ENCODE measurements at regions not wholly inside any gene's neighbourhood (a gene's known extent, or its start where the extent isn't known, plus 50 kb on each side); places are given as distances from the start of the nearest gene placed in this dataset.

DNA sequence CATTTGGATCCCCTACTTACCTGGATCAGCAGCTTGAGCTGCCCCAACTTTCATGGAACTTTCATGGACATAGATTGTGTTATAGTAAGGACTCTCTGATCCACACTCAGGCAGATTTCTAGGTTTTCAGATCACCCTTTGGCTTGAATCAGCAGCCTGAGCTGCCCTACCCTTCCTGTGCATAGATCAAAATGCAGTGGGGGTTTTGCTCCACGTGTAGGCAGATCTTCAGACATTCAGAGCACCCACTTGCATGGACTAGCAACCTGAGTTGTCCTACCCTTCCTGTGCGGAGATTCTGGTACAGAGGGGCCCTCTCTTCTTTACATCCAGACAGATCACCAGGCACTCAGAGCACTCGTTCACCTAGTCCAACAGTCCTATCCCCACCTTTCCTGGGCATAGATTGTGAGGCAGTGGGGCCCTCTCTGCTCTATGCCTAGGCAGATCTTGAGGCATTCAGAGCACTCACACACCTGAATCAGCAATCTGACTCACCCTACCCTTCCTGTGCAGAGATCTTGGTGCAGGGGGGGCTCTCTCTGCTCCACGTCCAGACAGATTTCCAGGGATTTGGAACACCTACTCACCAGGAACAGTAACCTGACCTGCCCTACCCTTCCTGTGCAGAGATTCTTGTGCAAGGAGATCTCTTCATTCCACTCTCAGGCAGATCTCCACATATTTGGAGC, 705.2 kb upstream of the NRSN1 start:
- TF ChIP-seq GATA2 (IDR thresholded peaks at IDR 0.05; ENCODE audit: low read depth, low read length) (no peak), GATA3 (IDR thresholded peaks at IDR 0.05; ENCODE audit: low read depth, low read length) (no peak)
